ENCODE measurements at regions not wholly inside any gene's neighbourhood (a gene's known extent, or its start where the extent isn't known, plus 50 kb on each side); places are given as distances from the start of the nearest gene placed in this dataset.

DNA sequence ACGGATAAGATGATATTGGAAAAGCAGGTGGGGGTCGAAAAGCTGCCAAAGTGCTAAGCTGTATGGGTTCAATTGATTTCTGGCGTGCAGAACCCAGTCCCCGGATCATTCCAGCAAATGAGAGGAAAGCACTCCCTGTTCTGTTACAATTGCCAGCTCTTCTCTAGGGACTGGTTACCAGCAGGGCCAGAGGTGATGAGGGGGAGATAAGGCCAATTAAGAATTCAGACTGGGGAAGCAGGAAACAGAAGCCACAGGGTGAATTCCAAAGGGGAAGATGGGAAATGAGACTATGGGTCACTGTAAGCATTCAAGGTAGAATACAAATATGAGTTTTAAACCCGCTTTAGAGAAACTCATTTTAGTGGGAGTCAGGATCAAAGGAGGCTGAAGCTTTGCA is 349.4 kb upstream of the MAP3K7 start:
- DNase-seq (ENCODE audit: low spot score) = no peak
- intact Hi-C loops (cut with DNase I) = no loop called here

DNA sequence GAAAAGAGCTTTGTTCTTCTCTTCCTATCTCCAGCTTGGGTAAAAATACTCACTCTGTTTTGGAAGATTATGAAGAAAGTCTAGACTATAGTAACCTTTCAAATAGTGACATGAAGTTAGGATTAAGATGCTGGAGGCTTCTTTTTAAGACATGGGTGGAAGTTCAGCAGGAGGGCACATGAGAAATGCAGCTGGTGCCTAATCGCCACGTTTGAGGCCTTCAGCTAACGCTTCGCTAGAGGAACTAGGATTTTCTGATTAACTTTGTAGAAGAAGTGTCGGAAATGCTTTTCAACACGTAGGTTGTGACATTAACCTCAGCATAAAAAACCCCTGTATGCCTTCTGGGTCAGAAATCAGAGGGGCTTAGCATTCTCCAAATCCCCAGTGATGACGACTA is 348.1 kb upstream of the MAP3K7 start:
- DNase-seq (ENCODE audit: low spot score) = no peak
- intact Hi-C loops (cut with DNase I) = no loop called here

DNA sequence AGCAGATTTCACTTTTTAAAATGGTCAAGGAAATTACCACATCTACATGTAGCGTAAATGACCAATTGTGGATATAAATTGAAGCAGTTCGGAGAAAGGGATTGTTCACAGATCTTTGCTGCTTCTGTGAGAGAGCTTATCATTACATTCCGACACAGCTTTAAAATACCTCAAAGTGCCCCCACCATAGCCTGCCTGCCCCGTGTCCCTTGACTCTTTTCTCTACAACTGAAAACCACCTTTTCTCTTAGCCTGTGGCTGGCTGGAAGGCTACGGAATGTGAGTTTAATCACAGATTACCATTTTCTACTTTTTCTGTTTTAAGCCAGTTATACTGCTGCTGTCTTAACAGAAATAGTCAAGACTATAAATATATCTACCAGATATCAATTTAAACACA is 347.2 kb upstream of the MAP3K7 start:
- intact Hi-C loops (cut with DNase I) = no loop called here
- DNase-seq (ENCODE audit: low spot score) = no peak

DNA sequence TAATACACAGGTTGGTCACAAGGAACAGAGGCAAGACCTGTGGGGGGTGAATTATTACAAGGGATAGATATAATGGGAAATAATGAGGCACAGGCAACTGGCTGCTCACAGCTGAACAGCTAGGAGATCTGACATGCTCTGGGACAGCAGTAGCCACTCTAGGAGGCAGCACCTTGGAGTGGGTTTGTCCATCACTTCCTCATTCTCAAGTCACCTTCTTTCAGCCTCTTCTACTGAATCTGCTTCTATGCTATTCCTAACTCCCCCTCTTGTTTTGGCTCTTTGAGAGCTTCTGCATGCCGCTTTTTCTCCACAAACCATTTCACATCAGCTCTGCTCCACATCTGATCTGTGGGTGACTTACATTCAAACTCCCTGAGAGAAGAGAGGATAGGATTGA is 345.5 kb upstream of the MAP3K7 start:
- intact Hi-C loops (cut with DNase I) = no loop called here
- DNase-seq (ENCODE audit: low spot score) = no peak

DNA sequence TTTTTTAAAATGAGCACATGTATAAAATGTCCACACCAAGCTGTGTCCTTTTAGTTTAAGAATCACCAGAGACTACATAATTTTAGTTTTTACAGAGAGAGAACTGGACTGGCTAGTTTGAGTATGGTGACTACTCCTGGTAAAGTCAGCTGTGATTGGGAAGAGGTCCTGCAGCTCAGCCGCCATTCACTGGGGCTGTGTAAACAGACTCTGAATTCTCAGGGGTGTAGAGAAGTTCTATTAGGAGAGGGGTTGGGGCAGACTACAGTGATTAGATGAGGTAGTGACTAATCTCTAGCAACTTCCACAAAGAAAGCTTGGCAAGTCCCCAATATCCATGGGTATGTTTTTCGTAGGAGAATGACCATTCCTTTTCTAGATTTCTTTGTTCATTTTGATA is 341.2 kb upstream of the MAP3K7 start:
- DNase-seq (ENCODE audit: low spot score) = no peak
- intact Hi-C loops (cut with DNase I) = no loop called here

DNA sequence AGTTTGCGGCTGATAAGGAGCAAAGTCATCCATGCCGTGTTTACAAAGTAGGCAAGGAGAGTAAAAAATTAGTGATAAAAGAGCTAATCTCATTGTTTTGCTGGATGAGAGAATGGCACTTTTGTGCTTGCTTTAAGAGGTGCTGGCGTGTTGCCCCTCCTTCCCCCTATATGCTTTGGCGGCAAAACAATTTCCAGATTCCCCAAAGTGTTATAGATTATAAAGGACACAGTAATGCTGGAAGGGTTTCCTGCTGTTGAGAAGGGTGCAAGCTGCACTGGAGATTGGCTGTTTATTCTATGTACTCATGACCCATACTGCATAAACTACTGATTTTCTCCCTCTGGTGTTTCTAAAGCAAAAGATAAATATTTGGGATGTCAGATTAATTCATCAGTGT is 338.9 kb upstream of the MAP3K7 start:
- DNase-seq (ENCODE audit: low spot score) = no peak
- intact Hi-C loops (cut with DNase I) = no loop called here

DNA sequence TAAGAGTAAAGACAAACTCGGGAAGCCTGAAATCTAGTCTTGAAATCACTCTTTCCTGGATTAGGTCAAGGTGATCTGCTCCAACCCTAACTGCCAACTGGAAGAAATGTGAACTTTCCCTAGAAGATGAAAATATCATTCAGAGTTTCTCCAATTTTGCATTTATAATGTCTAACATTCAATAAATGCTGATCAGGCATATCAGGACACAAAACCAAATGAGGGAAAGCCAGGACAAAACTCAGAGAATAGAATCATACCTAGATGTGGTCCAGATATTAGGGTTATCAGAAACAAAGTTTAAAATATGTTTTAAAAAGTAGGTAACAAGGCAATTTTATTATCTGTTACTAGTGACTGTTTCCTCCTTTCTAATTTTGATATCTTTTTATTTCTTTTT is 335.5 kb upstream of the MAP3K7 start:
- intact Hi-C loops (cut with DNase I) = no loop called here
- no peak for DNase-seq (ENCODE audit: low spot score)

DNA sequence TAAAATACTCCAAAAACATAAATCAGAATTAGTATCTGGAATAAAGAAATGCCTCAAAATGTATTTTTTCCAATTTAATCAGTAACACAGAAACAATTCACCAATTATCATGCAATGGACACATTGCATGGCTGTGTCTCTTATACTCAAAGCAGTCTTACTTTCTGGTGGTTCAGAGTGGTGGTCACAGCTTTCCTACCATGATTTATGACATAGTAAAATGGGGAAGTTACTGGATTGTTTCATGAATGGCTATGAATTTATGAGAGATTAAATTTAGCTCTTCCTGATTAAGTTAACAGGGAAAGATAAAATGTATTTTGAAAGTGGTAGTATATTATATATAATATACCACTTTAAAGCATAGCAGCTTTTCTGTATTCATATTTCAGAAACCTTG is 331.5 kb upstream of the MAP3K7 start:
- intact Hi-C loops (cut with DNase I) = no loop called here

DNA sequence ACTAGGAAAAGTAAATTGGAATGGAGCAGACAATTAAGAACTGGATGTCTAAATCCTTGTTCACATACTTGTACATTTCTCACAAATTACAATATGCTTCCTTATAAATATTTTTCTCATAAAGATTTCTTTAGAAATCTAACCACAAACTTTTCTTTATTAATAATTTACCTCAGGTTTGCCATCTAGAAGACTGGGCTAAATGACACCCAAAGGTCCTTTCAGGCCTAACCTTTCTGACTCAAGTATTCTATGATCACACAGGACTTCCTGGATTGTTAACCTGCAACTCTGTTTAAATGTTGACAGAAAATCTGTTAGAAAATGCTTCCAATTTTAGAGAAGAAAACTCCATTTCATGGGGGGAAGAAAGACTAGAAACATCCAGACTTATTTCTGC is 330.5 kb upstream of the MAP3K7 start:
- DNase-seq (ENCODE audit: low spot score) = no peak
- intact Hi-C loops (cut with DNase I) = no loop called here

More for the DNA sequence above, 331.5 kb upstream of the MAP3K7 start:
- DNase-seq (ENCODE audit: low spot score) = no peak

DNA sequence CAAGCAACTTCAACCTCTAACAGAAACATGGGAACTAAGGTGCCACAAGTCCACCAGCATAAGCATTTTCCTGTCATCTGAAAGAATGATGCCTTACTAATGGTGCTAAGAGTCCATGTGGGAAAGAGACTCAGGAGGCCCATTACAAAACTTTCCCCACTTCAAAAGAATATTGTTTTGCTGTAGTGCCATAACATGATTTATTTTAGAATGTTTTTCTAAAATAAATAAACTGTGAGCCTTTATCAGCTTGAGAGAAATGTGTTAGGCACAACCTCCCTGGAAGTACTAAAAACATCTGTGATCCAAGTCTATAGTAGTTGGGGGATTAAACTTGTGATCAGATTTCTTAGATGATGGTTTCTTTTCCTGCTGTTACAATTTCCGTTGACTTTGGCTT is 330.1 kb upstream of the MAP3K7 start:
- intact Hi-C loops (cut with DNase I) = no loop called here
- DNase-seq (ENCODE audit: low spot score) = no peak

DNA sequence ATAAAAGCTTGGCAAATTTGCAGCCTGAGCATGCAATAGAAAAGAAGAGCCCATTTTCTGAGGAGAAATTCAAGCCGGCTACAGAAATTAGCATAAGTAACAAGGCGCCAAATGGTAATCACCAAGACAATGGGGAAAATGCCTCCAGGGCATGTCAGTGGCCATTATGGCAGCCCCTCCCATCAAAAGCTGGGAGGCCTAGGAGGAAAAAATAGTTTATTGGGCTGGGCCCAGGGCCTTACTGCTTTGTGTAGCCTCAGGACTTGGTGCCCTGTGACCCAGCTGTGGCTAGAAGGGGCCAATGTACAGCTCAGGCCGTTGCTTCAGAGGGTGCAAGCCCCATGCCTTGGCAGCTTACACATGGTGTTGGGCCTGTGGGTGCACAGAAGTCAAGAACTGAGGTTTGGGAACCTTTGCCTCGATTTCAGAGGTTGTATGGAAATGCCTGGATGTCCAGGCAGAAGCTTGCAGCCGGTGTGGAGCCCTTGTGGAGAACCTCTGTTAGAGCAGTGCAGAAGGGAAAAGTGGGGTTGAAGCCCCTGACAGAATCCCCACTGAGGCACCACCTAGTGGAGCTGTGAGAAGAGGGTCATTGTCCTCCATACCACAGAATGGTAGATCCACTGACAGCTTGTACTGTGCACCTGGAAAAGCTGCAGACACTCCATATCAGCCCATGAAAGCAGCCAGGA is 328.5 kb upstream of the MAP3K7 start:
- intact Hi-C loops (cut with DNase I) = no loop called here
- no peak for DNase-seq (ENCODE audit: low spot score)

DNA sequence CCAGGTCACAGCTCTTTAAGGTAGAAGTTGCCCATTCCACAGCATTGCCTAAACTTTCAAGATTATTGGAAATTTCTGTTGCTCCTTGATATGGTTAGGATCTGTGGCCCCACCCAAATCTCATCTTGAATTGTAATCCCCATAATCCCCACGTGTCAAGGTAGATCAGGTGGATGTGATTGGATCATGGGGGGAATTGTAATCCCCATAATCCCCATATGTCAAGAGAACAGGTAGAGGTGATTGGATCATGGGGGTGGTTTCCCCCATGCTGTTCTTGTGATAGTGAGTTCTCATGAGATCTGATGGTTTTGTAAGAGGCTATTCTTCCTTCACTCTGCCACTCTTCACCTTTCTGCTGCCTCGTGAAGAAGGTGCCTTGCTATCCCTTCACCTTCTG is 327.4 kb upstream of the MAP3K7 start:
- no peak for DNase-seq (ENCODE audit: low spot score)
- intact Hi-C loops (cut with DNase I) = no loop called here

DNA sequence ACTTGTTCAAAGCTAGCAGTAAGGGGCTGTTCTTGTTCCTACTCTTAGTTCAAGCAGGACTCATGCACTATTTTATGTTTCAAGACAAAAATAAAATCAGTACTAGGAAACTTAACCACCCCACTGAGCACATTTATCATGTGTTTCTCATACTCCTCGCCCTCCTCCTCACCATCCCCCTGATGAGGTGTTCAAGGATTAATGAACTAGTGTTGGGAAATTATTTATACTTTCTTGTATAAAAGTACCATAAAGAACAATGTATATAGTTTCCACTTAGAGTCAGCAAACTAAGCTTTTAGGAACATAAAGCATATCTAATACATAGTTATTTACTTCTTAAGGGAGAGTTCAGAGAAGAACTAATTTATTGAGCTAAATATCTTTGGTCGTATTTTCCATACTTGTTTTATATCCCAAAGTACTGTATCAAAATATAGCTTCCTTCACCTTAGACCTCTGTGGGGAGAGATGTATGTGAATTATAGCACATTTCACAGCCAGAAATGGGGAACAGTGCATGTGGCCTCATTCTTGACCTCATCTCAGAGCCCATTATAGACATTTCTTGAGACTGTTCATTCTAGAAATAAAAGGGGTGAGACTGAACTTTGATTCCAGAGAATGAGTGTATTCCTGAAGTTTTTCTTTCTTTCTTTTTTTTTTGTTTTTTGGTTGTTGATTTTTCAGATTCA is 326.5 kb upstream of the MAP3K7 start:
- DNase-seq (ENCODE audit: low spot score) = no peak
- intact Hi-C loops (cut with DNase I) = no loop called here

DNA sequence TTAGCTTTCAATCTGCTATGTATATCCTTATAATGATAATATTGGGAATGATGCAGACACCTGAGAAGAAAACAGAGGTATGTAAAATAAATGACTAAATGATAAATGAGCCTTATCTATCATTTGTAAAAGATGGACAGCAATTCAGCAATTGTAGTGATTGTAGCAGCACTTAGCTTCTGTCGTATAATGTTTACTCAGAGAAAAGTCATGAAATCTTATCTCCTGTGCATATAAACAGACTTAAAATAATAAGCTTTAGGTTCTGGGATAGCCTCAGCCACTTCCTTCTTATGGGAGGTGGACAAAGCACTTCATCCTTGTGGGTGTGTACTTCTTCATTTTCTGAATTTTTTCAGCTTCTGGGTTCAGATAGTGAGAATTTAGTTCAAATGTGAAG is 324.8 kb upstream of the MAP3K7 start:
- intact Hi-C loops (cut with DNase I) = no loop called here
- no peak for DNase-seq (ENCODE audit: low spot score)

DNA sequence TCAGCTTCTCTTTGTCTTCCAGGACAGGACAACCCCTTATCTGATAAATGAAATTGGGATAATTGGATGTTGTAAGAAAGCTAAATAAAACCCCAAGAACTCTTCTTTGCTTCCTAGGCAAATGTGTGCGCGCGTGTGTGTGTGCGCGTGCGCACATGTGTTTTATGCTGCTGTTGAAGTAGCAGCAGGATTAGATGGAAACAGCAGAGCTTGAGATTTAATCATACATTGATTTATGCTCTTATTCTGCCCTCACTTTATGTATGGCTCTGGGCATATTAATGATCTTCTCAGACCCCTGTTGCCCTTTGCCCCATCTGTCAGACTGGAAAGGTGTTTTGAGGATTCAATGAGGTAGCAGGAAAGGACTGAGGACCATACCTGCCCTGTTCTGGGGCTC is 324.0 kb upstream of the MAP3K7 start:
- DNase-seq (ENCODE audit: low spot score) = no peak
- intact Hi-C loops (cut with DNase I) = no loop called here

DNA sequence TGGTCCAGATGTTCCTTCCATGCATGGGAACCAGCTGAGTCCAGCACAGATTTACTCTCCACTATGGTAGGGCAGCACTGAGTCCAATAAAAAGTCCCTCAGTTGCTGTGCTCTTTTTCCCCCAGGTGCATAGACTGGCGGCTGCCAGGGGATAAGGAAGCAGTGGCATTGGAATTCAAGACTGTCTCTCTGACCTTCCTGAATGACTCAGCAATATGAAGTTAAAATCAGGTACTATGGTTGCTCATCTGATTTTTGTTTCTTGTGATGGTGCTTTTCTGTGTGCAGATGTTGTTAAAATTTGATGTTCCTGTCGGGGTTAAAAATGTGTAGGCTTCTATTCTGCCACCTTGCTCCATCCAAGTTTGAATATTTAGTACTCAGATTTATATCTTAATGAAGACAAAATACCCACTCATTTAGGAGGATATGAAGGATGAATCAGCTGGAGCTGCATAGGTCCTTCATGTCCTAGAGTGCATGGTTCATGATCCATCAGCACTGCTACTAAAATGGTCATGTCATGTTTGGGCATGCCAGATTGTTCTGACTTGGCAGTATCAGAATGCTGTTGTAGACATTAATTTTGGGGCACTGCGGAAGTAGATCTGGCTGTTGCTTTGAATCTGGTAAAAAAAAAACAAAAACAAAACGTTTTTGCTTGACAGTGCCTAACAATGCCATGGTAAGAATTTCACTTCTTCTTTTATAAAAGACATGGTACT is 321.2 kb upstream of the MAP3K7 start:
- no peak for DNase-seq (ENCODE audit: low spot score)
- intact Hi-C loops (cut with DNase I) = no loop called here

DNA sequence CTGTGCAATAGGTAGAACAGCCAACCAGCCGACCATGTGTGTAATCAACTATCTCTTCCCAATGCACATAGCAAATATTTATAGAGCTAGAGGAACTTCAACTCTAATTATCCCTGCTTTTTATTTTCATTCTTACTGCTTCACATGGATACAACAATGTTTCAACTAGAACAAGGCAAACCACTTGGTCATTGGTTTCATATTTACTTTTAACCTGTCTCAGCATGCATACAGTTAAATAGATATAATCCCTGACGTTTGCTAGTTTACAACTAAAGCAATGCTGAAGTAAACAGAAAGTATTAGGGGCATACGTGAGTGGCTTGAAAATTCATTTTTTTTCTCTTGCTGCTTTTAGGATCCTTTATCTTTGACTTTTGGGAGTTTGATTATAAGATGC is 318.5 kb upstream of the MAP3K7 start:
- intact Hi-C loops (cut with DNase I) = no loop called here
- DNase-seq (ENCODE audit: low spot score) = no peak

DNA sequence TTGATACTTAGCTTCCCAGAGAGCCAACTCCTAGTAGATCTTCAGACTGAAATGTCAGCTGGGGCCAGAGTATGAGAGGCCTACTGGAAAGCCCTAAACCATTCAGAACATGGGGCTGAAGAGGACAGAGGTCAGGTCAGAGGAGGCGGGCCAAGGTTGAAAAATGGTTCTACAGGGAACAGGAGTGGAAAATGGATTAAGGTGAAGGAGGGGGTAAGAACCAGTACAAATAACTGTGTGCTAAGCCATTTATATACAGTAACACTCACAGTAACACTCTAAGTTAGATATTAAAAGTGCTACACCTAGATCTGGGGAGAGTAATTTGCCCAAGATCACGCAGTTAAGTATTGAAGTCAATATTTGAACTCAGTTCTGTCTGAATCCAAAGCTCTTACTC is 313.2 kb upstream of the MAP3K7 start:
- intact Hi-C loops (cut with DNase I) = no loop called here
- no peak for DNase-seq (ENCODE audit: low spot score)

DNA sequence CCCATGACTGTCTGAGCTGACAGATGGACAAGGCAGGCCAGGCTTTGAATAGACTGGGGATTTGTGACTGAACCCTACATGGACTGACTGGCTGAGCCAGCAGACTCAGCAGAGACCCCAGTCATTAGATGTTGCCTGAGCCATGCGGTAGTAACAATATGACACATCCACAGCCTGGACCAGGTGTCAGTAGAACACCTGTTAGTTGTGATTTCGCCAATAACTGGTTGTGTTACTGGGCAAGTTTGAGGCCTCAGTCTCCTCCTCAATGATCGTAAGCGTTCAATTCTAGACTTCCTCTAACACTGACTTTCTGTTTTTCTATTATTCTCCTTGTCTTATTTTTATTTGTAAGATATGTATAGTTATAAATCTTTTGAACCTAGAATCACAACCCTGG is 311.9 kb upstream of the MAP3K7 start:
- no peak for DNase-seq (ENCODE audit: low spot score)
- intact Hi-C loops (cut with DNase I) = no loop called here

DNA sequence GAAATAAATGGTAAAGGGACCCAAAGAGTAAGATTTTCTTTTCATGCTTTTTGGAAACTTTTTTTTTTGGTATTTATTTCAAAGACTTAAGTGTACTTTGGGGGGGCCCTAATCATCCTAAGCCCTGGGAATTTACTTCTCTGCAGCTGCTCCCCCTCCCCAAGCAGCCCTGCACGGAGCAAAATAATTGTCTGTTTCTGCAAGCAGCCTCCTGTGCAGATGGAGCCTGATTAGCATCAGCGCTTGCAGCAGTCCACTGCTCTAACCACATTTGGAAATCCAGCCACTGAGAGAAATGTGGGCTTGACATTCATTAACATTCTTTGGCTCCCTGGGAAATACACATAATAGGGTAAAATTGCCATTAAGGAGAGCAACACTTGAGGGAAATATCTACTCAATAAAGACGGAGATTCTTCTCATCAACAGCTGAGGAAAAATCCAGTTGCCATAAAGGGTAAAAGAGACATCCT is 309.2 kb upstream of the MAP3K7 start:
- intact Hi-C loops (cut with DNase I) = no loop called here

More for the DNA sequence above, 309.2 kb upstream of the MAP3K7 start:
- no peak for DNase-seq (ENCODE audit: low spot score)
